ENCODE measurements at regions not wholly inside any gene's neighbourhood (a gene's known extent, or its start where the extent isn't known, plus 50 kb on each side); places are given as distances from the start of the nearest gene placed in this dataset.

GRCh38 chr3:170751083-170751898 is 118.7 kb downstream of the RPL22L1 start (continued):
- TF ChIP-seq MNT (conservative IDR thresholded peaks at IDR 0.05) (no peak), SMARCE1 (IDR thresholded peaks at IDR 0.05) (peak; percentile 50; the same call in 1 of the 2 replicates), ZBTB17 (CRISPR knock-in tag; IDR thresholded peaks at IDR 0.05) (no peak), BRD9 (IDR thresholded peaks at IDR 0.05; ENCODE audit: low read depth, partially characterized antibody) (peak; percentile 28), ELF4 (CRISPR knock-in tag; IDR thresholded peaks at IDR 0.05) (no peak), U2AF1 (optimal IDR thresholded peaks at IDR 0.05; ENCODE audit: low read depth, low read length) (no peak), CTBP1 (IDR thresholded peaks at IDR 0.05; ENCODE audit: borderline replicate concordance) (peak; percentile 19; the same call in 1 of the 2 replicates), SRF (CRISPR knock-in tag; IDR thresholded peaks at IDR 0.05) (0 out of 4 replicates have a peak, but pooled peaks of 1 of the 2 experiments have one; percentile 20), ZBTB2 (IDR thresholded peaks at IDR 0.05) (no peak), TBP (optimal IDR thresholded peaks at IDR 0.05; ENCODE audit: low read depth, low read length) (no peak), ELF1 (tag; IDR thresholded peaks at IDR 0.05) (peak; percentile 49), TCF15 (CRISPR knock-in tag; IDR thresholded peaks at IDR 0.05) (no peak), ARID1B (IDR thresholded peaks at IDR 0.05) (peak; percentile 51), SMARCB1 (IDR thresholded peaks at IDR 0.05; ENCODE audit: insufficient read length, low read depth) (no peak), DMBX1 (CRISPR knock-in tag; IDR thresholded peaks at IDR 0.05; ENCODE audit: borderline replicate concordance) (peak; percentile 68; the same call in 1 of the 2 replicates), ZBTB43 (CRISPR knock-in tag; IDR thresholded peaks at IDR 0.05) (no peak), NEUROD1 (IDR thresholded peaks at IDR 0.05; ENCODE audit: borderline replicate concordance, low read depth, low read length, partially characterized antibody) (no peak), ZNF175 (CRISPR knock-in tag; IDR thresholded peaks at IDR 0.05; ENCODE audit: low read depth) (peak; percentile 51; the same call in 1 of the 2 replicates), CEBPB (tag; IDR thresholded peaks at IDR 0.05) (peak; percentile 84), SRSF1 (IDR thresholded peaks at IDR 0.05; ENCODE audit: low read depth, low read length) (no peak), TRIM24 (IDR thresholded peaks at IDR 0.05) (peak; percentile 65 to 83; a peak in 2 of 4 replicates)

All from K562 (cell line).